HG02759 (cell line): ENCODE measurements at regions not wholly inside any gene's neighbourhood (a gene's known extent, or its start where the extent isn't known, plus 50 kb on each side); places are given as distances from the start of the nearest gene placed in this dataset.
A peak's percentile ranks its signal among the peaks of the same experiment; 100 is the strongest.

Experiments
- ATAC-seq: cut with Tn5 transposase; IDR thresholded peaks from one replicate; pipeline ENCODE4 v1.9.1; 2021; ENCODE audit warnings: mild to moderate bottlenecking, moderate library complexity; ENCODE audit not compliant: unreplicated experiment

DNA sequence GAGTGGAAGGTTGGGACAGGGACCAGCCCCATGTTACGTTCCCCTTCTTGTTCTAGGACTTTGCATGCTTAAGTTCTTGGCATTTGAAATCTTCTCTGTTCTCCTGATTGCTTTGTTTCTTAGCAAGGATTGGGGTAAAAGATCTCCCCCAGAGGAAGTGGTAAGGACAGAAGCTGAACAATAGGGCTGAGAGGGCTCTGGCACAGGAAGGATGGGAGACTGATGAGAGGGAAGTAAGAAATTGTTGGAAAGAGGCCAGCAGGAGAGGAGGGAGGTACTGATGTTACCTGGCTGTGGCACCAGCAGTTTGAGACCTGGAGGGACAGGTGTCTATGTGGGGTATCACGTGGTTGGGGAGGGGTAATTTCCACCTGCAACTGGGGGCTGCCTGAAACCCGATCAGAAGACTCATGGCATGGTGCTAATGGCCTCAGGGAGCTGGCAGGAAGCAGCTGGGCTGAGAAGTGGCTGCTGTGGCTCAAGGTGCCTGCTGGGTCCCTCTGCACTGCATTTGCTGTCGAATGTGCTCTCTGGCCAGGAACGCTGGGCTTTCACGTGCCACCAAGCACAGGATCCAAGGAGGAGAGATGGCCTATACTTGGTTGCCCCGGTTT lies 108.4 kb downstream of the LSM3 start:
- ATAC-seq = no peak

DNA sequence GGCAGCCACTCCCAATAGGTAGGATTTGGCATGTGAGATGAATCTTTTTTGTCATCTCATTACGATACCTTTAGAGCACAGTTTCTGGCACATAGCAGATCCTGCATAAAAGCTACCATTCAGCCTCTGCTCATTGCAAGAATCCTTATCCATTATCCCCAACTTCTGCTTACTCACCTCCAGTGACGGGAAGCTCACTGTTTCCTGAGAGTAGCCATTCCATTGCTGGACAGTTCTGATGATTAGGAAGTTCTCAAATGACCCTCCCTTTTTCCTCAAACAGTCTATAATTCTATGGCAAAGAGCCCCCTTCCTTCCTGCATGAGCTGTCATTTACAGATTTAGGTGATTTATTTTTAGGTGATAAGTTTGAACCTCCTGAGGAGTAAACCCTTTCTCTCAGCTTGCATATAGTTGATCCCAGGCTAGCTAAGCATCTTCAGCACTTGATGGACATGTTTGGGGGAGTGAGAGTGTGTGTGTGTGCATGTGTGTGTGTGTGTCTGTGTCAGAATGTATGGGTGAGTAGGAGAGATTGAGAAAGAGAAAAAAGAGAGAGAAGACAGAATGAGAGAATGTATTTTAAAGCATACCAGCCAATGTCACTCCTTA lies 109.7 kb downstream of the LSM3 start:
- no peak for ATAC-seq

DNA sequence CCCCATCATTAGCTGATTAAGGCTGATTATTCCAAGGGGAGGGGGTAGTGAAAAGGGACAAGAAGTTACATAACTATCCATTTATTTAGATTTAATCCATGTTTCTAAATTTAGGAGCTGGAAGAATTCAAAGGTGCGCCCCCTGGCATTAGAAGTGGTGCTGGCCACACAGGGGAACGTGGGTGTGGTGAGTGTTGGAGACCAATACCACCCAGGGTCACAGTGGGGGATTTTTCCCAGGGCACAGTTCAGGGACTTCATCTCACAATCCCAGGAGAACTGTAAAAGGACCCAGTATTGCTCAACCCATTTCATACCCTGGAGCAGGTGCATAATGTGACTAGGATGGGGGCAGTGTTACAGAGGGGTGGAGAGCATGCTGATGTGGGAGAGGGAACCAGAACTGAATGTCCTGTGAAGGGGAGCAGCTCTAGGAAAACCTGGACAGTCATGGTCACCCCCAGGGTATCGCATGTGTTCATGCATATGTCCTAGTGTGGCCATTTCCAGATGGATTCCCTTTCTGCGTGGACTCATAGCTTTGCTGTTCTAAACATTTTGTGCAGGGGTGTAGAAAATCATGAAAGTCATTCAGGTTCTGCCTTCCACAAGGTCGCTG lies 110.3 kb downstream of the LSM3 start:
- no peak for ATAC-seq

DNA sequence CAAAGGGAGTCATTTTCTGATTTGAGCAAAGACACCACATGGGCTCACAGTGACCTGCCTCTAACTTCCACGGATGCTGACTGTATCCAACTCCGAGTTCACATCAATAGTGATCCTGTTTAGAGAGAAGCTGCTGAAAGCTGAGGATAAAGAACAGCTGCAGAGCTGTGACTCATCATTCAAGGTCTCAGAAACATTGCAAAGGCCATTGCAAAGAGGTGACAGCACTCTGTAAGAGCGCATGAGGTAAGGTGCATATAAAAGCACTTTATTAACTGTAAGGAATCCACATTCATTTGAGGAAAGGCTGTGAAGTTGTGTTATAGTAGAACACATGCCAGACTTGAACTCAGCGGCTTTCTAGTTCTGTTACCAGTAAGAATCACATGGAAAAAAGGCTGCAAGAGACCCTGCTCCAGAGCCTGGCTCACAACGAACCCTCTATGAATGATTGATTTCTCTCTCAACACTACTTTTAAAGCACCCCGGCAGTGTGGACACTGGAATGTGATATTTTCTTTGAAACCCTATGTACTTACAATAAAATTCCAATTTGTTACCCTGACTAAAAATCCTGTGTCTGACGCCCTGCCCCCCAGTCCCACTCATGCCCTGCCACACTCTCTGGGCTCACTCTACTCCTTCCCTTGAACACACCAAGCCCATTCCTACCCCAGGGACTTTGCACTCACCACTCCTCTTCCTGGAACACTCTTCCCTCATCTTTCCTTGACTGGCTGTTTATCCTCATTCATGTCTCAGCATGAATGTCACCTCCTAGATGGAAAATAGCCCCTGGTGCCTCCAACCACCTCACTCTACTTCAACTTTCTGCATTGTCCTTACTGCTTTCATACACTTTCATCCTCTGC lies 111.2 kb downstream of the LSM3 start:
- ATAC-seq = no peak

DNA sequence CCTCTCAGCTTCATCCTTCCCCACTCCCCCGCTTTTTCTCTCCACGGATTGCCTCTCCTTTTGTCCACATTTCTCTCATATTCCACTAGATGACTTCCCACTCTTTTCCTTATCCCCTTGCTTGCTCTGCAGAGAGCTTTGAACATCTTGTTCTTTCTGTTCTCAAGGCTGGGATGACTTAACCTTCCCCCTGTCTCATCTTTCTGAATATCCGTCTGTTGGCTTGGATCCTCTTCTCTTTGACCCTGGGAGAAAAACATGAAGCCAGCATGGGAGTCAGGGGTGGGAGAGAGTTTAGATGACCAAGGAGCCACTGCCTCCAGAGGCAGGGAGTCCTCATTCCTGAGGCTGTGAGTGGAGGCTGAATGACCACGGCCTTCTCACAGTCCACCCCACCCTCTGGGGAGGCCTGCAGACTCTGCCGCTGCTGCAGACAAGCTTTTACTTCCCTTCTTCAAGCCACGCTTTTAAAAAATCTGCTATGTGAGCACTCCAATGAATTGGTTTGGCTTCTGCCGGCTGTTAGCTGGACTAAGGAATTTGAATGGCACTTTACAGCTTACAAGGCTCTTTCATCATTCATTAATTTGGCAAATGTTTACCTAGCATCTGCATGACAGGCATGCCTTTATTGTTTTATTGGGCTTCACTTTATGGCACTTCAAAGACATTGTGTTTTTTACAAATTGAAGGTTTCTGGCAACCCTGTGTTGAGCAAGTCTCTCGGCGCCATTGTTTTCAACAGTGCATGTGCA lies 111.6 kb upstream of the SLC6A6 start:
- ATAC-seq = no peak

DNA sequence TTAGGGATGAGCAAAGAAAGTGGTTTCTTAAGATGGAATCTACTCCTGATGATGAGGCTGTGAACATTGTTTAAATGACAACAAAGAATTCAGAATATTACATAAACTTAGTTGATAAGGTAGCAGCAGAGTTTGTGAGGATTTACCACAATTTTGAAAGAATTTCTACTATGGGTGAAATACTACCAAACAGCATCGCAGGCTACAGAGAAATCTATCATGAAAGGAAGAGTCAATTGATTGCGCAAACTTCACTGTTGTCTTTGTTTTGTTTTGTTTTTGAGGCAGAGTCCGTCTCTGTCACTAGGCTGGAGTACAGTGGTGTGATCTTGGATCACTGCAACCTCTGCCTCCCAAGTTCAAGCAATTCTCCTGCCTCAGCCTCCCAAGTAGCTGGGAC lies 107.4 kb upstream of the SLC6A6 start:
- no peak for ATAC-seq

DNA sequence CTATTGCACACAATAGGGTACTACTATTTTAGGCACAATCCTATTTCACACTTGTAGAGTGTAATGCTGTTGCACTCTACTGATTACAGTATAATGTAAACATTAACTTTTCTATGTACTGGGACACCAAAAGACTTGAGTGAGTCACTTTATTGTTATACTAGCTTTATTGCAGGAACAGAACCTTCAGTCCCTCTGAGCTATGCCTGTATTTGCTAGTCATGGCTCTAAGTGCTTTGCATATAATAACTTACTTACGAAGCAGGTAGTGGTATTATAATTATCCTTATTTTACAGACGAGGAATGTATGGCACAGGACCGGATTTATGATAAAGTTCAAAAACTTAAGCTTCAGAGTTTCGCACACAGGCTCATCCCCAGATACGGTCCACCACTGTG lies 106.6 kb upstream of the SLC6A6 start:
- ATAC-seq = no peak

DNA sequence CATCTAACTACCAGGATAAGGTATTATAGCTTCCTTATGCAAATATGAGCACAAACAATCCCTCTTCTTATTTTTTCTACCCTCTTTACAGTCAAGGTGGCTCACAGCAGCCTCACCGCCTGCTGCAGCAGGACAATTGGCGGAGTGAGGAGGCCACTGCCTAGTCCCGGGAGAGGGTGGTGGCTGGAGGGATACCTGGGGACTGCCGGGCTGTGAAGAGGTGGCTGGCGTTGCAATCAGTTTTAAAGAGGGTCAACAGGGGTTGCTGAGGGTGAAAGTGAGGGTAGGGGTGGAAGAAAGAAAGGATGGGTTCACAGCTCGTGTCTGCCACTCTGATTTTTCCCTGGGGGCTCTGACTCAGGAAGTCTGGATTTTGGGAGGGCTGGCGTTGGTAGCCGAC lies 105.1 kb upstream of the SLC6A6 start:
- ATAC-seq = no peak

DNA sequence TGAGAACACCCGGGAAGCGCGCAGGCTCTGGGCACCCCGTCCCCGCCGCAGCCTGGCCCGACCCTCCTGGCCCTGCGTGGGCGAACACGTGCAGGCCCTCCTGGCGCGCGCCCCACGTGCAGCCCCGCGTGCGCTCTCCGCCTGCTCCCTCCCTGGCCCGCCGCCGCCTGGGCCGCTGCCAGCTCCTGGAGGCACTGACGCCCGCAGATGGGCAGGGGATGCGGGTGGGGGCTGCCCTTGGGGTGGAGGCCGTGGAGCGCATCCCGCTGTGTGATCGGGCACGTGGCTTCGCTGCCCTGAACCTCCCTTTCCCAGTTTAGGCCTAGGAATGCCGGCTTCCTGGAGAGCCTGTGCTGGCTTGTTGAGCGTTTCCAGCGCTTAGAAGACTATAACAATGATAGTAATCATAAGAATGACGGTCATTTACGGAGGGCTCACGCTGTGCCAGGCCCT lies 104.6 kb upstream of the SLC6A6 start:
- no peak for ATAC-seq

DNA sequence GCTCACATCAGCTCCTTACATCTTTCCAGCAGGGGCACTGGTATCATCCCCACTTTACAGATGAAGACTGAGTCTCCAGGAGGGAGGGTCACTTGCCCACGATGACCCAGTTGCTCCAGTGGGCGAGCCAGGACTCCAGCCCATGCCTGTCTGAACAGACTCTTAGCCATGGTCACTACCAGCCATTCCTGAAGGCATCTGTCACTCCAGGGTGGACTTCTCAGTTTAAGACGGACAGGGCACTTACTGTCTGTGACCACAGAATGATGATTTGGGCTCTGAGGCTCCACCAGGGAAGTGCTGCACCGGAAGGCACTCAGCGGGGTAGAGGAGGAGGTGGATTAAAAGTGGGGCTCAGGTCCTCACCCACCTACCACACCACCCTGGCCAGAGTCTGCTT lies 104.0 kb upstream of the SLC6A6 start:
- no peak for ATAC-seq

DNA sequence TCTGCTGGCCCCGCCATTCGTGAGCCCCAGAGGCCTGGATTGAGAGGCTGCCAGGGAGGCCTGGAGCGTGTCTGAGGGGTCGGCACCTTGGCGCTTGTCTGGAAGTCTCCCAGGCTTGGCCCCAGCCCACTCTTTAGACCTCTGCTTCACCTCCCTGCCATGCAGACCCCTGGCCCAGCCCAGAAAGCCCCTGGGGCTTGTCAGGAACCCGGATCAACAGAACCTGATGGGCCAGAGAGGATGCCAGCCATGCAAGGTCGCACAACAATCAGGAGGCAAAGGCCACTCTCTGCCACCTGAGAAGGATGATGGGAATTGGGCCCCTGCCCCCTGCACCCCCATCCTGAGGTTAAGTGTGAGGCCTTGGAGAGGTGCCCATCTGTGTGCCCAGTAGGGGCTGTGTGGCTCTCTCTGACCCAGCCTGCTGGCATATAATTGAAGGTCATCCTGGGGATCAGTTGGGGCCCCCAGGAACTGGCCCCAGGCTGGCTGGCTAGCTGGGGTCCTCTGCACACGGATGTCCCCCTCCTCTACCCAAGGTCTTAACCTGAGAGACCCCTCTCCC lies 103.3 kb upstream of the SLC6A6 start:
- no peak for ATAC-seq

DNA sequence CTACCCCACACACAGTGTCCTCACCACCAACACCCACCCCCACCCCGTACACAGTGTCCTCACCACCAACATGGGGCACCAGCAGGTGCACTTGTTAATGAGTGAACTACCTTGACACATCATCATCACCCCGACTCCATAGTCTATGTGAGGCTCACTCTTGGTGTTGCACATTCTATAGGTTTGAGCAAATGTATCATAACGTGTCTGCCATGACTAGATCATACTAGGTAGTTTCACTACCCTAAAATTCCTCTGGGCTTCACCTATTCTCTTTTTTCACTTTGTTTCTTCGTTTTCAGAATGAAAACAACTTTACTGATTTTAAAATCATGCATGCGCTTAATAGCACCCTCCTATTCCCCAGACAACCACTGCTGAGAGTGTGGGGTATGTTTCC lies 102.6 kb upstream of the SLC6A6 start:
- peak; percentile 63 for ATAC-seq

DNA sequence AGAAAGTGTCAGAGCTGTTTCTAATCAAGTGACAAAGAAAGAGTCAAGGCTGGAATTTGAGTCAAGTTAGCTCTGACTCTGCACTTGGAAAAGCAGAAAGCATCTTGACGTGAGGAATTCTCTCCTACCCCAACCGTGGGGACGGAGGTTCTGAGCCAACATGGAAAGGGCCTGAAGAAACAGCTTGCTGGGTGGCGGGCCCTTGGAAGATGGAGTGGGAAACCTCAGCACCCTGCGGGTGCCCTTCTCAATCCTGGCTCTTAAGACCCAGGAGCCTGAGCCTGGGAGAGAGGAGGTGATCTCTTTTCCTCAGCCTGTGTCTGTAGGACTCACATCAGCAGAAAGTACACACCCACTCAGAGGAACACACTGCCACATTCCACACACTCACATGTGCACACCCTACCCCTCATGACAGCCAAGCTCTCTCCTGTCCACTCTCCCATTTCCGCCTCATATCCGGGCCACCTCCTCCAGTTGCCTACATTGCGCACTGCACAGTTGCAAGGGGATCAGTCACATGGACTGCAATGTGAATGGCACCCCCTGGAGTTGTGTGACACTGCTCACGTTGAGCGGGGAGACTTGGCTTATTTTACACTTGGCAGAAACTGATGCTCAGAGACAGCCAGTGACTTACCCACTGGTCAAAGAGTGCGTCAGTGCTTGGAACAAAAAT lies 101.5 kb upstream of the SLC6A6 start:
- ATAC-seq = no peak

DNA sequence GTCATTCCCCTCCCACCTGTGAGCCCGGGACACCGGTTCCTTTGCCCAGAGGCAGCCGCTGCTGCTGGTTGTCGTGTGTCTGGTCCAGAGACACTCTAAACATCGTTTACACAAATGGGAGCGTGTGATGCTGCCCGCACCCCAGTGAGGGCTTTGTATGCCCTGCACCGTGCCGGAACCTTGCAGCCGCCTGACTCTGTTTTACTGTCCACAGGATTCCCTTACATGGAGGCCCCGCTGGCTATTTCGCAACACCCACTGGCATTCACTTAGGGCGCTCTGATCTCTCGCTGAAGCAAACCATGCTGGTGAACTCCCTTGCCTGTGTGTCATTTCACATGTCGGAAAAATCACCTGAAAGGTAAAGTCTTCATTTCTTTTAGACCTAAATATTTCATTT lies 100.8 kb upstream of the SLC6A6 start:
- ATAC-seq = no peak

DNA sequence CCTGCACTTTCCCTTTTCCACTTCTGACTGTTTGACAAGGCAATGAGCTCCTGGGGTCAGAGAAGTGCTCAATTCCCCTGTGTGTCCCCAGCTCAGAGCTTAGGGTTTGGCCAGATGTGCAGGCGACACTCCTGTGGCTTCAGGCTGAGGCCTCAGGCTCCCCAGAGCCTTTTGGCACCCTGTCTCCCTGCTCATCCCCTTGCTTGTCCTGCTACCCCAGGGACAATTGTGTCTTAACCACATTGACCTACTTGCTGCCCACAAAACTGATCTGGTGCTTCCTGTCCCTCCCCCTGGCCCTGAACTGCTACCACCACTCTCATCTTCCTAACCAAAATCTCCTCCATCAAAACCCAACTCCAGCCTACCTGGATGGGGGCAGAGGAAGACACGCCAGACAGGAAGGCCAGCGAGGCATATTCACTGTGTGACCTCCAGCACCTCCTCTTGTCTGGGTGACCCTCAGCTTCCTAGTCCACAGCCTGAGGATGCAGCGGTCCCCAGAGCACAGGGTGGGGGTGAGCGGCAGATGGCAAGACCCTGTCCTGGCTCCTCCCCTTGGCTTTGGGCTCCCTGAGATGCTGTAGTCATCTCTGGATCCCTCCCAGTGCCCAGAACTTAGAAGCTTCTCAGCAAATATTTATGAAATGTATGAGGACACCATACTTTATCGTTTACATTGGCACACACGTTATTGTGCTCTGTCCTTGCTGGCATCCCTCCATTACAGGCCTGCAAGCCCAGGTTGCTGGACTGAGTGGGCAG lies 98.9 kb upstream of the SLC6A6 start:
- ATAC-seq = no peak

DNA sequence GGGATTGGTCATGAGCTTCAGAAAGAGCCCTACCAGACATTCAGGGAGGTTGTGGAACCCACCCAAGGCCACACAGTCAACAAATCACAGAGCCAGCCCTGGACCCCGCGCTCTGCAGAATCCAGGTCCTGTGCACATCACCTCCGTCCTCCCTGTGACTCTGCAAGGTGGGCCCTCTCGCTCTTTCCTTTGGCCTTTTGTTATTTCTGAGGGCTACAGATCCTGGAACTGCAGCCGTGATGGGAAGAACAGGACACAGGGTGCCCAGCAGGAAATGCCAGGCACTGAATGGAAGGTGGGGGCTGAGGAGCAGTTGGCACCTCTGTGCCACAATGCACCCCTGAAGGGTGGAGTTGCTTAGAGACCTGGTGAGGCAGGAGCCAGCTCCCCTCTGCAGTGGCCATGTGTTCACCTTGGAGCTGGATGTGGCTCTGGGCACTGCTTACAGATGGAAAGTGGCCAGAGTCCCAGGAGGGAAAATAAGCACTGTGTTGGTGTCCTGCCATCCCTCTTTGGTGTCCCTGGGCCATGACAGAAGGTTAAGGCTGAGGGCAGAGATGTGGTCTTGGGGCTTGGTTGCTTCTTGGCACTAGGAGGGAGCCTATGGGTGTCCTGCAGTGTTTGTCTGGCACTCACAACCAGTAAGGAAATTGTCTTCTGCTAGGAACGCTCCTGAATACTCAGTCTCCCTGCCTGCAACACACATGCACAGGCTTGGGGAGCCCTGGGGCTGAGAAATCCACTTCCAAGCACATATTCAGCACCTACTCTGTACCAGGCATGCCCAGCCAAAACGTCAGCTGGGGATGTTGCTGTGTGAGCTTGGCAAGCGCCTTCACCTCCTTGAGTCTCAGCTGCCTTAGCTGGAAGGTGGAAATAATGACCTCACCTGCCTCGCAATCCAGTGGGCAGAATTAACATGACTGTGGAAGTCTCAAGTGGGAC lies 98.0 kb upstream of the SLC6A6 start:
- no peak for ATAC-seq

DNA sequence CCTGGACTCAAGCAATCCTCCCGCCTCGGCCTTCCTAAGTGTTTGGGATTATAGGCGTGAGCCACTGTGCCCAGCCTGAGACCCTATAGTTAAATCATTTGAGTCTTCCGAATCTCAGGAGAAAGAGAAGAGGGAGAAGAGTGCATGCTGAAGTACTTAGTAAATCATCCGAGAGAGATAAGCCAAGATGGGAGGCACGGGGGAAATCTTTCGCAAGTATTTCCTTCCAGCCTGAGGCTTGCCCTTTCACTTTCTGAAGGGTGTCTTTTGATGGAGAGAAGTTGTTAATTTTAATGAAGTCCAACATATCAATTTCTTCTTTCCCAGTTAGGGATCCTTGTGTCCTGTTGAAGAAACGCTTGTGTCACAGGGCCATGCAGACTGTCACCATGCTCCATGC lies 97.1 kb upstream of the SLC6A6 start:
- no peak for ATAC-seq

DNA sequence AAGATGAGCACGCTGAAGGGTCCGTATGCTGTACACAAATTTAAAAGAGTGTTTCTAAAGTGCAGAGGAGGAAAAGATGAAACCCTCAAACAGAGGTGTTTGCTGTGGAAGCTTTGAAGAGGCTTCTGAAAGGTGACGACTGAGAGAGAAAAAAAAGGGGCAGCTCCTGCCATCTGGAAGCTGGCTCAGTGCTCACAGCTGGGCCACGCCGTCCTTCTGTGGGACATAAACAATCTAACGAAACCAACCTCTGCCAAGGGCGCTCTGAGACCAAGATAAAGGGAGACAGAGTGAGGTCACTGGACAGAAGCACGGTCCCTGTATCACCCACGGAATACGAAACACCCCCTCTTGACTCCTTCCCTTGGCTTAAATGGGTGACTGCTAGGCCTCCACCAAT lies 96.3 kb upstream of the SLC6A6 start:
- no peak for ATAC-seq
